Activated CD4-positive, CD25-positive, alpha-beta regulatory T cell treated with anti-CD3 and anti-CD28 coated beads, Interleukin-2, amount 50 U/mL, for 24 hours (primary cell): ENCODE measurements at regions not wholly inside any gene's neighbourhood (a gene's known extent, or its start where the extent isn't known, plus 50 kb on each side); places are given as distances from the start of the nearest gene placed in this dataset.
"Not testable (repeated sequence)": the region's sequence is repeated elsewhere in the genome, so short reads cannot be mapped to it uniquely, and the experiment has no call there.

Experiments used
- ATAC-seq, 2 donors: fragments of 150-1000 bp; cut with Tn5 transposase; one replicate each; pipeline ENCODE4 v1.10.0; 2021; ENCODE audit warnings: mild to moderate bottlenecking in 1 of 2, moderate library complexity in 1 of 2

GRCh38 chr6:140486450-140487361 is 1112.3 kb upstream of the CITED2 start:
- no peak for ATAC-seq

GRCh38 chr6:140485740-140486449 is 1111.4 kb upstream of the CITED2 start:
- no peak for ATAC-seq

GRCh38 chr6:140480852-140481251 is 1106.4 kb upstream of the CITED2 start:
- no peak for ATAC-seq

- no peak for ATAC-seq
Measured at GRCh38 chr6:140478631-140479030, 1104.2 kb upstream of the CITED2 start.

GRCh38 chr6:140475086-140475485 is 1100.6 kb upstream of the CITED2 start:
- ATAC-seq, result no peak

- ATAC-seq, result no peak
Measured at GRCh38 chr6:140464720-140465119, 1090.3 kb upstream of the CITED2 start.

- no peak for ATAC-seq
Measured at GRCh38 chr6:140463312-140463710, 1088.9 kb upstream of the CITED2 start.

GRCh38 chr6:140462453-140463311 is 1088.2 kb upstream of the CITED2 start:
- no peak for ATAC-seq

- no peak for ATAC-seq
Measured at GRCh38 chr6:140462076-140462452, 1087.6 kb upstream of the CITED2 start.

GRCh38 chr6:140460267-140460666 is 1085.8 kb upstream of the CITED2 start:
- no peak for ATAC-seq

GRCh38 chr6:140459209-140459608 is 1084.8 kb upstream of the CITED2 start:
- no peak for ATAC-seq

- ATAC-seq, result no peak
Measured at GRCh38 chr6:140446241-140446640, 1071.8 kb upstream of the CITED2 start.

GRCh38 chr6:140445474-140446004 is 1071.1 kb upstream of the CITED2 start:
- no peak for ATAC-seq

GRCh38 chr6:140443112-140443511 is 1068.7 kb upstream of the CITED2 start:
- ATAC-seq, result not testable (repeated sequence)

- no peak for ATAC-seq
Measured at GRCh38 chr6:140441256-140441655, 1066.8 kb upstream of the CITED2 start.

- ATAC-seq, result no peak
Measured at GRCh38 chr6:140440223-140440835, 1065.9 kb upstream of the CITED2 start.

GRCh38 chr6:140438346-140438735 is 1063.9 kb upstream of the CITED2 start:
- no peak for ATAC-seq

GRCh38 chr6:140437619-140438345 is 1063.3 kb upstream of the CITED2 start:
- ATAC-seq, result no peak

GRCh38 chr6:140436023-140436811 is 1061.8 kb upstream of the CITED2 start:
- no peak for ATAC-seq

- no peak for ATAC-seq
Measured at GRCh38 chr6:140434761-140435160, 1060.3 kb upstream of the CITED2 start.

- ATAC-seq, result no peak
Measured at GRCh38 chr6:140433072-140433471, 1058.6 kb upstream of the CITED2 start.
